Suprapubic skin (tissue), 3 donors: ENCODE measurements at regions not wholly inside any gene's neighbourhood (a gene's known extent, or its start where the extent isn't known, plus 50 kb on each side); places are given as distances from the start of the nearest gene placed in this dataset.

Experiments
- POLR2A ChIP-seq, 2 donors: fragments of 450-650 bp; IDR thresholded peaks; one replicate each; pipeline ENCODE4 v1.6.1; 2017; ENCODE audit warnings: antibody characterized with exemption in 2 of 2, mild to moderate bottlenecking in 2 of 2, moderate library complexity in 2 of 2
- TF ChIP-seq, protein P1 (sequence below), 2 donors: fragments of 200-600 bp in 1 of 2; fragments of 450-650 bp in 1 of 2; sonication (generic) in 1 of 2; IDR thresholded peaks; one replicate each; pipeline ENCODE4 v1.5.1; 2016 to 2019; ENCODE audit warnings: antibody characterized with exemption in 2 of 2, mild to moderate bottlenecking in 1 of 2, moderate library complexity in 1 of 2

DNA sequence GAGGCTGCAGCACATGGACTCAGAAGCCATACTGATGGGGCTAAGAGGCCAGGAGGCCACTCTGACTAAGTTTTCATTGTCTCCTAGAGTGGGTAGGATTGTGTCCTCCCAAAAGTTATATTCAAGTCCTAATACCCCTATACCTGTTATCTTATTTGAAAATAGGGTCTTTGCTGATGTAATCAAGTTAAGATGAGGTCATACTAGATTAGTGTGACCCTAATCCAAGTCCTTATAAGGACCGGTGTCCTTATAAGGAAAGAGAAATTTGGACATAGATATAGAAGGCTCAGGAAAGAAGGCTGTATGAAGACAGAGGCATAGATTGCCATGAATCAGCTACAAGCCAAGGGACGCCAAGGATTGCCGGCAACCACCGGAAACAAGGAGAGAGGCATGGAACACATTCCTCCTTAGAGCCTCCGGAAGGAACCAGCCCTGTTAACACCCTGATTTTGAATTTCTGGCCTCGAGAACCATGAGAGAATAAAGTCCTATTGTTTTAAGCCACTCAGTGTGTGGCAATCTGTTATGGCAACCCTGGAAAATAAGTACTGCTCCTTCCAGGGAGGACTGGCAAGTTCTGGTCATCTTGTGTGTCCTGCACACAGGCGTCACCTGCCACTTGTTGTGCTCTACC, 157.0 kb downstream of the EMX2 start:
- TF ChIP-seq, protein P1, sequence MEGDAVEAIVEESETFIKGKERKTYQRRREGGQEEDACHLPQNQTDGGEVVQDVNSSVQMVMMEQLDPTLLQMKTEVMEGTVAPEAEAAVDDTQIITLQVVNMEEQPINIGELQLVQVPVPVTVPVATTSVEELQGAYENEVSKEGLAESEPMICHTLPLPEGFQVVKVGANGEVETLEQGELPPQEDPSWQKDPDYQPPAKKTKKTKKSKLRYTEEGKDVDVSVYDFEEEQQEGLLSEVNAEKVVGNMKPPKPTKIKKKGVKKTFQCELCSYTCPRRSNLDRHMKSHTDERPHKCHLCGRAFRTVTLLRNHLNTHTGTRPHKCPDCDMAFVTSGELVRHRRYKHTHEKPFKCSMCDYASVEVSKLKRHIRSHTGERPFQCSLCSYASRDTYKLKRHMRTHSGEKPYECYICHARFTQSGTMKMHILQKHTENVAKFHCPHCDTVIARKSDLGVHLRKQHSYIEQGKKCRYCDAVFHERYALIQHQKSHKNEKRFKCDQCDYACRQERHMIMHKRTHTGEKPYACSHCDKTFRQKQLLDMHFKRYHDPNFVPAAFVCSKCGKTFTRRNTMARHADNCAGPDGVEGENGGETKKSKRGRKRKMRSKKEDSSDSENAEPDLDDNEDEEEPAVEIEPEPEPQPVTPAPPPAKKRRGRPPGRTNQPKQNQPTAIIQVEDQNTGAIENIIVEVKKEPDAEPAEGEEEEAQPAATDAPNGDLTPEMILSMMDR (IDR thresholded peaks at IDR 0.05): no peak
- TF ChIP-seq POLR2A (IDR thresholded peaks at IDR 0.05): no peak
